HepG2 (cell line): ENCODE measurements at regions not wholly inside any gene's neighbourhood (a gene's known extent, or its start where the extent isn't known, plus 50 kb on each side); places are given as distances from the start of the nearest gene placed in this dataset.

ENCODE experiments used
- ATAC-seq: fragments of 200-7000 bp; cut with Tn5 transposase; 3 replicates; pipeline ENCODE4 v1.9.1; 2020; ENCODE audit warnings: mild to moderate bottlenecking, moderate library complexity
- BruUV-seq: library from RNA; stranded (reverse); fragments of 400-500 nt; replicated peaks from 2 replicates; lab custom pipeline; 2021; lab: Mats Ljungman, UMichigan
- CTCF ChIA-PET: fragments of 300-600 bp; formaldehyde crosslinking; extraction: SDS; loops from one replicate; lab custom pipeline; 2021; ENCODE audit warnings: low total read pairs, inconsistent platforms, low intra/inter-chr PET ratio; lab: Yijun Ruan, JAX
- POLR2A ChIA-PET: fragments of 350-600 bp; sonication (Branson Sonifier 250); formaldehyde crosslinking; loops from one replicate; lab custom pipeline; 2020; ENCODE audit warnings: antibody characterized with exemption, inconsistent platforms; lab: Yijun Ruan, JAX
- DNase-seq: peaks from one replicate; pipeline ENCODE4 v3.0.0-alpha.2; 2015; ENCODE audit warnings: low spot score
- FAIRE-seq: peaks from 3 replicates; lab custom pipeline; 2011; peaks lifted over from hg19 to GRCh38; lab: Jason Lieb, UNC
- H2AFZ ChIP-seq: one replicate; pipeline ENCODE4 v1.6.1; 2011; ENCODE audit warnings: low read length, inconsistent platforms
- H3K27ac ChIP-seq: fragments of 300-600 bp; 3 replicates; pipeline ENCODE4 v1.8.0; 2011; ENCODE audit warnings: mixed run types, mild to moderate bottlenecking, mixed read lengths, low read length, inconsistent platforms; ENCODE audit not compliant: insufficient read depth; ENCODE audit errors: extremely low read length
- H3K27me3 ChIP-seq, 2 experiments: fragments of 200-600 bp in 1 of 2; 2 replicates in 1 of 2; 3 replicates in 1 of 2; pipeline versions ENCODE4 v1.6.0 to v1.8.0; 2011; ENCODE audit warnings: low read length in 2 of 2, mild to moderate bottlenecking in 2 of 2, moderate library complexity in 2 of 2, inconsistent platforms in 1 of 2; ENCODE audit not compliant: insufficient read depth in 2 of 2, control insufficient read depth in 1 of 2
- H3K36me3 ChIP-seq, 2 experiments: fragments of 200-600 bp in 1 of 2; replicated peaks in 1 of 2; 2 replicates in 1 of 2; 3 replicates in 1 of 2; pipeline versions ENCODE4 v1.5.1 to v1.8.0; 2011; ENCODE audit warnings: low read length in 2 of 2, inconsistent platforms in 1 of 2; ENCODE audit not compliant: insufficient read depth in 2 of 2, control insufficient read depth in 1 of 2
- H3K4me1 ChIP-seq: 2 replicates; pipeline ENCODE4 v1.5.1; 2012; ENCODE audit warnings: low read length, inconsistent platforms; ENCODE audit not compliant: insufficient read depth
- H3K4me2 ChIP-seq: 2 replicates; pipeline ENCODE4 v1.6.0; 2011; ENCODE audit warnings: low read depth, low read length, inconsistent platforms
- H3K4me3 ChIP-seq, 3 experiments: fragments of 200-600 bp in 1 of 3; sonication (generic), shearing (Covaris generic) in 1 of 3; replicated peaks in 1 of 3; 2 replicates each; pipeline ENCODE4 v1.5.1; 2011 to 2016; ENCODE audit warnings: low read length in 3 of 3, inconsistent platforms in 2 of 3, low read depth in 2 of 3, mild to moderate bottlenecking in 2 of 3, control low read depth in 1 of 3, mixed read lengths in 1 of 3; ENCODE audit not compliant: insufficient read depth in 1 of 3
- H3K79me2 ChIP-seq: one replicate; pipeline ENCODE4 v1.6.1; 2011; ENCODE audit warnings: low read length, inconsistent platforms; ENCODE audit not compliant: insufficient read depth
- H3K9ac ChIP-seq: 2 replicates; pipeline ENCODE4 v1.6.0; 2011; ENCODE audit warnings: mild to moderate bottlenecking, low read depth, low read length, inconsistent platforms; ENCODE audit not compliant: insufficient read depth
- H3K9me3 ChIP-seq: 2 replicates; pipeline ENCODE4 v1.5.1; 2012; ENCODE audit warnings: mild to moderate bottlenecking, low read length
- H4K20me1 ChIP-seq: 2 replicates; pipeline ENCODE4 v1.6.0; 2011; ENCODE audit warnings: inconsistent platforms, mild to moderate bottlenecking, low read length, moderate library complexity; ENCODE audit not compliant: insufficient read depth
- AHR ChIP-seq: IDR thresholded peaks from 2 replicates; pipeline ENCODE4 v1.6.1; 2018; ENCODE audit warnings: missing genetic modification reagents, missing compliant biosample characterization
- CBFB ChIP-seq: sonication (generic); formaldehyde crosslinking; IDR thresholded peaks from 2 replicates; pipeline ENCODE4 v1.4.0; 2020; ENCODE audit warnings: missing genetic modification reagents
- KDM1A ChIP-seq: IDR thresholded peaks from 2 replicates; pipeline ENCODE4 v1.6.1; 2016; ENCODE audit warnings: missing compliant biosample characterization
- MXD4 ChIP-seq: IDR thresholded peaks from 2 replicates; pipeline ENCODE4 v1.6.1; 2016; ENCODE audit warnings: mild to moderate bottlenecking, missing biosample characterization, missing genetic modification reagents
- PHF5A ChIP-seq: IDR thresholded peaks from one replicate; pipeline ENCODE4 v1.6.1; 2018; ENCODE audit warnings: low read depth, missing genetic modification reagents; ENCODE audit not compliant: unreplicated experiment
- PITX1 ChIP-seq: sonication (generic); formaldehyde crosslinking; IDR thresholded peaks from 2 replicates; pipeline ENCODE4 v1.5.1; 2020; ENCODE audit warnings: mild to moderate bottlenecking, missing genetic modification reagents
- TARDBP ChIP-seq: sonication (generic); formaldehyde crosslinking; IDR thresholded peaks from 2 replicates; pipeline ENCODE4 v1.8.0; 2022; ENCODE audit warnings: mild to moderate bottlenecking, missing genetic modification reagents
- TRIM22 ChIP-seq: fragments of 450-650 bp; IDR thresholded peaks from 2 replicates; pipeline ENCODE4 v1.6.1; 2017
- ZC3H4 ChIP-seq: sonication (generic); formaldehyde crosslinking; IDR thresholded peaks from 2 replicates; pipeline ENCODE4 v1.4.0; 2020; ENCODE audit warnings: missing genetic modification reagents, borderline replicate concordance
- ZNF260 ChIP-seq: sonication (generic); formaldehyde crosslinking; IDR thresholded peaks from 2 replicates; pipeline ENCODE4 v1.4.0; 2020; ENCODE audit warnings: missing genetic modification reagents, low read depth, mild to moderate bottlenecking, borderline replicate concordance
- ZNF513 ChIP-seq: sonication (generic); formaldehyde crosslinking; conservative IDR thresholded peaks from 2 replicates; pipeline ENCODE4 v1.5.0; 2020; ENCODE audit warnings: missing genetic modification reagents
- WGBS: methylation state at CpG from one replicate; pipeline ENCODE4 v1.1.6; 2017; ENCODE audit warnings: low lambda C conversion rate; 5-methylcytosine and 5-hydroxymethylcytosine counted together
- in situ Hi-C: cut with HindIII; loops from 2 replicates; pipeline ENCODE4 v1.10.0; 2017; ENCODE audit warnings: low pct_unique_long_range_greater_than_20kb; ENCODE audit not compliant: extremely low pct_ligation_motif_present
- intact Hi-C: fragments of 100-400 bp; cut with micrococcal nuclease; formaldehyde crosslinking; loops from one replicate; pipeline ENCODE4 v1.10.0; 2022; ENCODE audit not compliant: unreplicated experiment
- TF ChIP-seq, protein P1 (sequence below): sonication (generic); formaldehyde crosslinking; IDR thresholded peaks from 2 replicates; pipeline ENCODE4 v1.8.1; 2023; ENCODE audit warnings: mild to moderate bottlenecking, moderate library complexity, missing genetic modification reagents

DNA sequence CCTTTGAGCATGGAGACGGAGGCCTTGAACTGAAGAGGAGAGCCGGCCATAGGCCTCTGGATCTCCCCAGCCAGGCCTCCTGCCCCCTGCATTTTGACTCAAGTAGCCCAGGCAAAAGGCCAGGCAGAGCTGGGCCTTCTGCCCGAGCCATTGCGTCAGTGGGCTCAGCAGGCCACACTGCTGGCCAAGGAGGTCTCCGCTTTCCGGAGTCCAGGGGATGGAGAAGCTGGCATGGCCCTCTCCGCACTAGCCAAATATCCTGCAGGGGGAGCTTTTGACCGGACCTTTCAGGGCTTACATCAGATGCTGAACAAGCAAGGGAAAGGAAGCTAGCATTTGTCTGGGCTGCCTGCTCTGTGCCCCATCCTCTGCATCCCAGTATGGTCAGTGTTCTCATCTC, 386.8 kb downstream of the TRIM36 start:
- ATAC-seq (peak; percentile 57), FAIRE-seq (no peak)
- WGBS: 29% methylated on average over 2 of the region's 8 CpGs

DNA sequence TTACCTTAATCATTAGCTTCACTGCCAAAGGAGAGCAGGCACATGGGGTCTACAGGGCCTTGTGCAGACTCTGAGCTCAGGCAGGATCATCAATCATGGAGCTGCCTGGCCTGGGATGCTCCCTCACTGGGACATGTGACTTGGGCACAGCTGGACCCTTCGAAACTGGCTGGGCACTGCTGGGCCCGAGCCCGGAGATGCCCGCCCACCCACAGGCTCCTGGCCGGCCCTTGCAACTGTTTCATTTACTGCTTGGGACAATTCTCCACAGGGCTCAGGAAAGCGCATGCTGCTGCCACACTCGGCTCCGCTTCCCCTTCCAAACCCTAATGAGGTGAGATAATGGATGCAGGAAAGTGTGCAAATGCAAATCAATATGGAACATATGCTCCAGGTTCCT, 387.5 kb downstream of the TRIM36 start:
- BruUV-seq: no TSS peak
- Histone ChIP-seq H3K9ac (no peak overlapping the region), H3K4me2 (no peak overlapping the region), H3K9me3 (no peaks in the 10 kb centered on the region), H2AFZ (no peak overlapping the region), H3K79me2 (no peaks in the 10 kb centered on the region), H3K27me3 (no peaks in the 10 kb centered on the region), H4K20me1 (no peaks in the 10 kb centered on the region), H3K36me3 (no peaks in the 10 kb centered on the region), H3K4me3 (no peak overlapping the region), H3K27ac (no peak overlapping the region), H3K4me1 (no peaks in the 10 kb centered on the region)
- ChIA-PET POLR2A (no interaction called here), CTCF (no interaction called here)
- FAIRE-seq (no peak), DNase-seq (no peak), ATAC-seq (no peak)
- in situ Hi-C loops: loop anchor here (25.0 kb wide), 1 partner anchor 280 kb away; no protein-coding TSS in a partner anchor
- intact Hi-C loops: no loop called here
- 24% methylated on average over 8 of the region's 8 CpGs for WGBS
- TF ChIP-seq MXD4 (CRISPR knock-in tag) (no peak), ZC3H4 (CRISPR knock-in tag) (no peak), ZNF513 (CRISPR knock-in tag) (no peak), TARDBP (CRISPR knock-in tag) (no peak), PHF5A (CRISPR knock-in tag) (no peak), CBFB (CRISPR knock-in tag) (no peak), PITX1 (CRISPR knock-in tag) (no peak)

More for the DNA sequence above, 386.8 kb downstream of the TRIM36 start:
- Histone ChIP-seq H3K36me3 (no peaks in the 10 kb centered on the region), H3K9me3 (no peaks in the 10 kb centered on the region), H3K27ac (no peak overlapping the region), H3K4me1 (no peaks in the 10 kb centered on the region), H3K4me2 (no peak overlapping the region), H3K9ac (no peak overlapping the region), H4K20me1 (no peaks in the 10 kb centered on the region), H3K79me2 (no peaks in the 10 kb centered on the region), H3K27me3 (no peaks in the 10 kb centered on the region), H2AFZ (no peak overlapping the region), H3K4me3 (no peak overlapping the region)
- TF ChIP-seq, protein P1, sequence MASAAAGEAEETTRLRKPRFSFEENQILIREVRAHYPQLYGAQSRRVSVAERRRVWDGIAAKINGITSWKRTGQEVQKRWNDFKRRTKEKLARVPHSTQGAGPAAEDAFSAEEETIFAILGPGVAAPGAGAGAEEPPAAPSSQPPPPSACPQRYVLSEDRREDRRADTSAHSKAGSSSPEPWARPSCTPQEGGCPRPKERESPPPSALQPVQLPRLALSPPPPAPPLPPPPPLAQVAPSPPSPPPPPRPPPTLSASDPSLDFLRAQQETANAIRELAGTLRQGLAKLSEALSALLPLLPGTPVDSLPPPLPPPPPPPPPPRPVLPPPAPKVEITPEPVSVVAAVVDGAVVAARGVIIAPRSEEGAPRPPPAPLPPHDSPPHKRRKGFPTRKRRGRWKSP (CRISPR knock-in tag): no peak
- TF ChIP-seq KDM1A (no peak), CBFB (CRISPR knock-in tag) (no peak), TRIM22 (no peak), ZNF260 (no peak), AHR (no peak)
- CTCF ChIA-PET: no interaction called here
- DNase-seq: no peak
- POLR2A ChIA-PET: no interaction called here
- in situ Hi-C loops (loop anchor here (25.0 kb wide), 1 partner anchor 279 kb away; no protein-coding TSS in a partner anchor), intact Hi-C loops (no loop called here)
- no TSS peak for BruUV-seq
